Tibial nerve (tissue), 4 donors: ENCODE measurements at regions not wholly inside any gene's neighbourhood (a gene's known extent, or its start where the extent isn't known, plus 50 kb on each side); places are given as distances from the start of the nearest gene placed in this dataset.

Experiments
- DNase-seq, 2 donors: peaks; one replicate each; pipeline ENCODE4 v3.0.0-alpha.2; 2019; ENCODE audit warnings: low spot score in 2 of 2
- H3K27ac ChIP-seq, 4 donors: fragments of 200-600 bp; sonication (generic) in 3 of 4; one replicate each; pipeline ENCODE4 v1.5.1; 2017 to 2019; ENCODE audit warnings: mild to moderate bottlenecking in 1 of 4
- H3K27me3 ChIP-seq, 2 donors: fragments of 200-600 bp; sonication (generic) in 1 of 2; one replicate each; pipeline versions ENCODE4 v1.5.1 to v1.6.0; 2017 to 2019
- H3K36me3 ChIP-seq, 3 donors: fragments of 200-600 bp; sonication (generic); one replicate each; pipeline ENCODE4 v1.5.1; 2018 to 2019
- H3K4me1 ChIP-seq, 4 donors: fragments of 200-600 bp; sonication (generic) in 3 of 4; one replicate each; pipeline ENCODE4 v1.5.1; 2017 to 2019
- H3K4me3 ChIP-seq, 4 donors: fragments of 200-600 bp; sonication (generic) in 3 of 4; one replicate each; pipeline ENCODE4 v1.5.1; 2017 to 2019; ENCODE audit warnings: mild to moderate bottlenecking in 1 of 4, moderate library complexity in 1 of 4
- H3K9me3 ChIP-seq, 4 donors: fragments of 200-600 bp; sonication (generic) in 3 of 4; one replicate each; pipeline ENCODE4 v1.5.1; 2017 to 2019
- CTCF ChIP-seq, 5 experiments: fragments of 200-600 bp in 3 of 5; fragments of 450-650 bp in 2 of 5; sonication (generic) in 3 of 5; IDR thresholded peaks; one replicate each; pipeline ENCODE4 v1.5.1; 2016 to 2019; ENCODE audit warnings: antibody characterized with exemption in 5 of 5, mild to moderate bottlenecking in 3 of 5, moderate library complexity in 2 of 5
- EP300 ChIP-seq, 2 donors: sonication (generic); formaldehyde crosslinking; IDR thresholded peaks; one replicate each; pipeline ENCODE4 v1.6.1; 2017; ENCODE audit warnings: antibody characterized with exemption in 2 of 2, mild to moderate bottlenecking in 1 of 2
- POLR2A ChIP-seq, 2 donors: fragments of 450-650 bp; IDR thresholded peaks; one replicate each; pipeline ENCODE4 v1.6.1; 2017; ENCODE audit warnings: antibody characterized with exemption in 2 of 2, mild to moderate bottlenecking in 2 of 2, moderate library complexity in 2 of 2
- WGBS, 2 donors: methylation state at CpG; one replicate each; pipeline ENCODE4 v1.1.5; 2018; 5-methylcytosine and 5-hydroxymethylcytosine counted together

DNA sequence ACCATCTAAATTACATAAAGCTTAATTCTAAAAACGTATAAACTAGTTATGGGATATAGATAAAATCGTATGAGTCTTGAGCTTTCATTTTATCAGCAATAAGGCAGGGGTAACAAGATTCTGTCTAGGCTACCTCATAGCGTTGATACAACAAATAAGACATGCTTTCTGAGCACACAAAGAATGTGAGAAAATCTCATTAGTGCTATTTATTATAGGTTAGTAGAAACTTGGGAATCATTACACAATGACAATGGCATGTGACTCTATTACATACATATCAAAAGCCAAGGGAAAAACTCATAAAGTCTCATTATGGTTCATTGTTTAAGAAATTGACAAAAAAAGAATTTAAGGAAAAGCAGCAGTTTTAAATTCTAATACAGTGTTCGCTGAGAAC lies 448.6 kb downstream of the PLK2 start:
- no peaks in the 10 kb centered on the region for H3K36me3 ChIP-seq
- TF ChIP-seq EP300 (IDR thresholded peaks at IDR 0.05) (no peak), CTCF (IDR thresholded peaks at IDR 0.05) (no peak), POLR2A (IDR thresholded peaks at IDR 0.05) (no peak)
- no peak overlapping the region for H3K4me3 ChIP-seq
- H3K27me3 ChIP-seq: no peaks in the 10 kb centered on the region
- WGBS, 2 donors: 70 to 77% methylated on average over 4 of the region's 4 CpGs
- H3K9me3 ChIP-seq: no peaks in the 10 kb centered on the region
- no peak for DNase-seq
- no peak overlapping the region for H3K27ac ChIP-seq
- H3K4me1 ChIP-seq: no peaks in the 10 kb centered on the region

- 53 to 60% methylated on average over 2 of the region's 2 CpGs for WGBS, 2 donors
- H3K4me1 ChIP-seq: no peaks in the 10 kb centered on the region
- no peaks in the 10 kb centered on the region for H3K27me3 ChIP-seq
- H3K4me3 ChIP-seq: no peak overlapping the region
- TF ChIP-seq CTCF (IDR thresholded peaks at IDR 0.05) (no peak), POLR2A (IDR thresholded peaks at IDR 0.05) (no peak), EP300 (IDR thresholded peaks at IDR 0.05) (no peak)
- no peak overlapping the region for H3K27ac ChIP-seq
- H3K36me3 ChIP-seq: no peaks in the 10 kb centered on the region
- DNase-seq: no peak
- H3K9me3 ChIP-seq: no peaks in the 10 kb centered on the region
These were observed 450.1 kb downstream of the PLK2 start for GRCh38 chr5:58009754-58010153.

GRCh38 chr5:58002323-58002722 lies 457.6 kb downstream of the PLK2 start:
- no peak overlapping the region for H3K4me3 ChIP-seq
- no peak overlapping the region for H3K27ac ChIP-seq
- WGBS, 2 donors: 97% methylated on average over 3 of the region's 3 CpGs
- H3K4me1 ChIP-seq: no peaks in the 10 kb centered on the region
- no peaks in the 10 kb centered on the region for H3K9me3 ChIP-seq
- no peaks in the 10 kb centered on the region for H3K27me3 ChIP-seq
- H3K36me3 ChIP-seq: no peaks in the 10 kb centered on the region
- DNase-seq: no peak
- TF ChIP-seq POLR2A (IDR thresholded peaks at IDR 0.05) (no peak), CTCF (IDR thresholded peaks at IDR 0.05) (no peak), EP300 (IDR thresholded peaks at IDR 0.05) (no peak)

GRCh38 chr5:57993866-57994265 lies 466.0 kb downstream of the PLK2 start:
- WGBS, 2 donors: 98% methylated on average over 1 of the region's 1 CpG
- no peaks in the 10 kb centered on the region for H3K36me3 ChIP-seq

GRCh38 chr5:57989378-57989777 lies 470.5 kb downstream of the PLK2 start:
- Histone ChIP-seq H3K27ac (no peak overlapping the region), H3K9me3 (no peaks in the 10 kb centered on the region), H3K4me1 (peaks cover 0 to 13% (median 2%) of the 10 kb centered on the region in 4 donors), H3K27me3 (no peaks in the 10 kb centered on the region), H3K36me3 (no peaks in the 10 kb centered on the region), H3K4me3 (no peak overlapping the region)
- 67 to 69% methylated on average over 3 of the region's 3 CpGs for WGBS, 2 donors
- TF ChIP-seq POLR2A (IDR thresholded peaks at IDR 0.05): no peak
- TF ChIP-seq CTCF (IDR thresholded peaks at IDR 0.05): no peak
- no peak for TF ChIP-seq EP300 (IDR thresholded peaks at IDR 0.05)
- no peak for DNase-seq

More at GRCh38 chr5:57993866-57994265, 466.0 kb downstream of the PLK2 start:
- Histone ChIP-seq H3K4me3 (no peak overlapping the region), H3K27me3 (no peaks in the 10 kb centered on the region), H3K9me3 (no peaks in the 10 kb centered on the region), H3K4me1 (no peaks in the 10 kb centered on the region), H3K27ac (no peak overlapping the region)
- no peak for DNase-seq
- TF ChIP-seq CTCF (IDR thresholded peaks at IDR 0.05) (no peak), POLR2A (IDR thresholded peaks at IDR 0.05) (no peak), EP300 (IDR thresholded peaks at IDR 0.05) (no peak)
